Lower leg skin (tissue), 3 donors: ENCODE measurements at regions not wholly inside any gene's neighbourhood (a gene's known extent, or its start where the extent isn't known, plus 50 kb on each side); places are given as distances from the start of the nearest gene placed in this dataset.

Source experiments
- POLR2A ChIP-seq, 2 donors: fragments of 450-650 bp; IDR thresholded peaks; one replicate each; pipeline ENCODE4 v1.6.1; 2016 to 2017; ENCODE audit warnings: antibody characterized with exemption in 2 of 2, mild to moderate bottlenecking in 1 of 2, moderate library complexity in 1 of 2
- TF ChIP-seq, protein P1 (sequence below), 3 donors: fragments of 450-650 bp; IDR thresholded peaks; one replicate each; pipeline ENCODE4 v1.5.1; 2016; ENCODE audit warnings: antibody characterized with exemption in 3 of 3, mild to moderate bottlenecking in 3 of 3, moderate library complexity in 2 of 3

GRCh38 chr5:19334278-19334677 is 653.7 kb downstream of the CDH18 start:
- TF ChIP-seq, protein P1, sequence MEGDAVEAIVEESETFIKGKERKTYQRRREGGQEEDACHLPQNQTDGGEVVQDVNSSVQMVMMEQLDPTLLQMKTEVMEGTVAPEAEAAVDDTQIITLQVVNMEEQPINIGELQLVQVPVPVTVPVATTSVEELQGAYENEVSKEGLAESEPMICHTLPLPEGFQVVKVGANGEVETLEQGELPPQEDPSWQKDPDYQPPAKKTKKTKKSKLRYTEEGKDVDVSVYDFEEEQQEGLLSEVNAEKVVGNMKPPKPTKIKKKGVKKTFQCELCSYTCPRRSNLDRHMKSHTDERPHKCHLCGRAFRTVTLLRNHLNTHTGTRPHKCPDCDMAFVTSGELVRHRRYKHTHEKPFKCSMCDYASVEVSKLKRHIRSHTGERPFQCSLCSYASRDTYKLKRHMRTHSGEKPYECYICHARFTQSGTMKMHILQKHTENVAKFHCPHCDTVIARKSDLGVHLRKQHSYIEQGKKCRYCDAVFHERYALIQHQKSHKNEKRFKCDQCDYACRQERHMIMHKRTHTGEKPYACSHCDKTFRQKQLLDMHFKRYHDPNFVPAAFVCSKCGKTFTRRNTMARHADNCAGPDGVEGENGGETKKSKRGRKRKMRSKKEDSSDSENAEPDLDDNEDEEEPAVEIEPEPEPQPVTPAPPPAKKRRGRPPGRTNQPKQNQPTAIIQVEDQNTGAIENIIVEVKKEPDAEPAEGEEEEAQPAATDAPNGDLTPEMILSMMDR (IDR thresholded peaks at IDR 0.05) = no peak
- TF ChIP-seq POLR2A (IDR thresholded peaks at IDR 0.05) = no peak
